NCI-H69 (cell line): ENCODE measurements at regions not wholly inside any gene's neighbourhood (a gene's known extent, or its start where the extent isn't known, plus 50 kb on each side); places are given as distances from the start of the nearest gene placed in this dataset.
"Not testable (repeated sequence)": the region's sequence is repeated elsewhere in the genome, so short reads cannot be mapped to it uniquely, and the experiment has no call there.

Source experiments
- DNase-seq: peaks from one replicate; lab custom pipeline; 2025; lab: John Stamatoyannopoulos, UW

DNA sequence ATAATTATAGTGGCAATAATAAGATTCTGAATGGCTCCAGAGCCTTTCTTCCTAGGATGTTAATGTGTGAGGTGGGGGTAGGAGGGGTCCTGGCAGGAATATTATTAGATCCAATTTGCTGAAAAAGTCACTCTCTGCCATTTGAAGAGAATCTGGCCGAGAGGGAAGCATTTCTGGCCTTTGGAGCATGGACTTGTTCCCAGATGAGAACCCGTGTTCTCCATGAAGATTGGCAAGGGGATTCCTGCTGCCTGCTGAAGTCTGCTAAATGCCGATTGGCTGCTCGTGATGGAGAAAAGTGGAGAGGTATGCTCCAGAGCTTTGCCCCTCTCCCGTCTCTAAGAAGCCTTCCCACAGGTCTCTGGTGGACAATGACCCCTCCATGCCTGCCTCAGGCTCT, 135.6 kb downstream of the TRIM43 start:
- not testable (repeated sequence) for DNase-seq

DNA sequence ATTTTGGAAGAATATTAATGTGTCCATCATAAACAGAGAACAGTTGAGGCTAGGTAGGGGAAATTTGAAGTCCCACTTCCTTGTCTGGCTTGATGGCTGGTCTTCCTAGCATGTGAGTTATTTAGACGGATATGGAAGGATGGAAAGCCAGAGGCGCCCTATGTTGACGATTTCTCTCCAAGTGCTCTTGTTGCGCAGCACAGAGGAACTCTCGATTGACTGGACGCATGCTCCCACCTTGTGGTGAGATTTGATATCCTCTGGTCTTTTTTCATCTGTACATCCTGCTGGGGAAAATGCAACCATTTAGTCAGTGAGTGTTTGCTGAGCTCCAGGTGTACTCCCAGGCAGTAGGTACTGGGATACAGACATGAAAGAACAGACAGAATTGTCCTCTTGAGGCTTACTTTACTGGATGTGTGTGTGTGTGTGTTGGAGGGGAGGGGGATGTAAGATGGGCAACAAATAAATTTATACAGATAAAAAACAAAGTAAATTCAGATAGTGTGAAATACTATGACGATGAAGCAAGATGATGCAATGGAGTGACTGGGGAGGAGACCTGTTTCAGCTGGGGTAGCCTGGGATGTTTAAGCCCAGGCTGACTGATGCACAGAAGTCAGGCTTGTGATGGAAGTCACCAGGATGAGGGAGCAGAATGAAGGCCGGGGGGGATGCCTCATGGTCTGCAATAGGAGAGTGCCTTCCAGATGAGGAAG, 137.2 kb downstream of the TRIM43 start:
- DNase-seq = peak; percentile 72

DNA sequence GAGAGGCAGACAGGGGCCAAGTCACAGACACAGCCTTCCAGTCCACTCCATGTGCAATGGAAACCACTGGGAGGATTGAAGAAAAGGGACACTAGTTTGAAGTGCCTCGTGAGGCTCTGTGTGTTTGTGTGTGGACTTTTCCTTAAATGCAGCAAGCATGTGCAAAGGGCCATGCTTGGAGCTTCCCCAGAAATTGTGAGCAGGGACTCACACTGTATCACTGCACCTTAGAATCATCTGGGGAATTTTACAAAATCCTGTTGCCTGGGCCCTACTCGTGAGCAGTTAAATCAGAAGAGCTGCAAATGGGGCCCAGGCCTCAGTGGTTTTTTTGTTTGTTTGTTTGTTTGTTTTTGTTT, 137.8 kb downstream of the TRIM43 start:
- DNase-seq = no peak

DNA sequence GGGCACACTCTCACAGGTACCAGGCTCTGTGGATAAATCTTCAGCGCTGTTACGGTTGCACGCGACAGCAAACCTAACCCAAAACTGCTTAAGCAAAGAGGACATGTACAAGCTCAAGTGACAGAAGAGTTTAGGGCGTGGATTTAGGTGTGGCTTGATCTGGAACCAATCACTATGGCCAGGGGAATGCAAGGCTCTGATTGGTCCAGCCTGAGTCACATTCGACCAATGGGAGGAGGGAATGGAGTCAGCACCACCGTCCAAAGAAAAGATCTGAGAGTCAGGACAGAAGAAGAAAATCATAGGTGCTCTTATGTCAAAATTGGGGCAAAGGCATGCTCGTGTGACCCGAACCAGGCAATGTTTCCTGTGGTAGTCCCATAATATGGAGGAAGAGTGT, 139.0 kb downstream of the TRIM43 start:
- DNase-seq = no peak

DNA sequence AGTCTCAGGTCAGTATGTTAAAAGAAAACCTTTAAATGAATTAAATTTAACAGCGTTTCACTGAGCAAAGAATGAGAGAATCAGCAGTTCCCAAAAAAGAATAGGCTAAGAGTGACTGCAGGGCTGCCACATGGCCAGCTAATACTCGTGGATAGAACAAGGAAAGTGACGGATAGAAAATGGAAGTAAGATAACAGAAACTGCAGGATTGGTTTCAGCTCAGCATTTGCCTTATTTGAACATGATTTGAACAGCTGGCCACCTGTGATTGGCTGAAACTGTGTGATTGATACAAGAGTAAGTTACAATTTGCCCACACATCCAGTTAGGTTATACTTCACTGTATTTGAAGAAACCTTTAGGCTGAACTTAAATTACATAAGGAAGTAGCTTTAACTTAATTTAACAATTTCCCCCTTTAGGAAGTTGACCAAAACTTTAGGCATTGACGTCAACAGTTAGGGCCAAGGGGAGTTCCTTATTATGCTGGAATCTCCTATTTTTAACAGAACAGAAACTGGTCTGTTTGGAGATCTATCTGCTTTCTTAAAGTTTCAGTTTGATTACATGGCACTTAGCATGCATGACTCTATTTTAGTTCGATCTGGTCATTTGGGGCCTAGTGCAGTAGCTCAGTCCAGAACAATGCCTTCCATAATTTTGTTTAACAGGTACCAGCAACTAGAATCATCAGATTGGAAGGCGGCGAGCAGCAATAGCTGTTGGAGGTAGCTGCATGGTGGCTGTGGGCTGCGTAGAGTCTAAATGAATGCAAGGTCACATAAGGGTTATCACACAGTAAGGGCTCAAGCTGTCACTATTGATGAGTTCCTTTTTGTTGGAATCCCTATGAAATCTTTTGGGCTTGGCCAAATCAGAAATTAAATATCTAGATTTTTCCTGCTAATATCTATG, 143.4 kb downstream of the TRIM43 start:
- no peak for DNase-seq

DNA sequence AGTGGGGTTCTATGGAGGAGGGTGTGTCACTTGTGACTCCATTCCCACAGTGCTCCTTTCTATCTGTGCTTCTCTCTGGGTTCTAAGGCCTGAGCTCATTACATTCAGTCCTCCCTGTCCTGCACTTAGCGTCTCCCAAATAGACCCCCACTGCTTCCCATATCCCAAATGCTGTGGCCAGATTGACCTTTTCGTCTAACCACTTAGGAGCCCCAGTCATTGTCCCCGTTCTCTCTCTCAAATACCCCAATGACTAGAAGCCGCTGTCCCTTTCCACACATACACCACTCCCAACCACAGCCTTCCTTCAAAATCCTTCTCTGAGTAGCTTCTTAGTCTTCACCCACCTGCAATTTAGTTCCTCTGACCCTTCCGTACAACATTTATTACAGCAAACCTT, 146.5 kb downstream of the TRIM43 start:
- DNase-seq = no peak

DNA sequence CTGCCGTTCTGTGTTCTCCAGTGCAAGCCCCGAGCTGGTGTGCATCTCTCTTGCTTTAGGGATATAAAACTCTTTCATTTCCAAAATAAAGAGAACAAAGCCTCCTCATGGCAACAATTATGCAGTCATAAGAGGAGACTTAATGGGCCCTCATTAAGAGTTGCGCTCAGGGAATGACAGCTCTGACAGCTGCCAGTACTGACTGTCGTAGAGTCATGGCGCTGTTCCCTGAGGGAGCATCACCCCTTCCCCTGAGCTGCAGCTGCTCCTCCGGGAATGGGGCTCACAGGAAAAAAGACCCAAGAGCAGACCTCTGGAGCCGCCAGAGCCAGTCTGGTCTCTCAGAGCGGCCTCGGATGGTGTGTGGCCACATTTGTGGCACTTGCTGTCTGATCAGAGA, 160.3 kb downstream of the TRIM43 start:
- peak; percentile 61 for DNase-seq

DNA sequence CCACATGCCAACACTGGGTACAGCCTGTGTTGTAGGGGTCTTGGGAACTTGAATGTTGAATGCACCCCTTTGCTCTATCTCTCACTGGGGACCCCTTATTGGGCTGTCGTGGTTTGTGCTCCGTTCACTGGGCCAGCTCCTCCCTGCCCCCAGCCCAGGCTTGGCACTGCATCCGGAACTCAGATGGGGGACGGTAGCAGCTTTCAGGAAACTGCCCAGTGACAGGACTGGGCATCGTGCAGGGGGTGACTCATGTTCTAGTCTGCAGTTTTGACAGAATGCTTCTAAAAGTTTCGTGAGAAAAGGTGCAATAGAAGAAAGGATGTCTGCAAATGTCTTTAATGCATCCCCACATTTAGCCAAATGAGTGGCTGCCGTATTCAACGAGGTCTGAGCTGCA, 162.0 kb downstream of the TRIM43 start:
- not testable (repeated sequence) for DNase-seq

DNA sequence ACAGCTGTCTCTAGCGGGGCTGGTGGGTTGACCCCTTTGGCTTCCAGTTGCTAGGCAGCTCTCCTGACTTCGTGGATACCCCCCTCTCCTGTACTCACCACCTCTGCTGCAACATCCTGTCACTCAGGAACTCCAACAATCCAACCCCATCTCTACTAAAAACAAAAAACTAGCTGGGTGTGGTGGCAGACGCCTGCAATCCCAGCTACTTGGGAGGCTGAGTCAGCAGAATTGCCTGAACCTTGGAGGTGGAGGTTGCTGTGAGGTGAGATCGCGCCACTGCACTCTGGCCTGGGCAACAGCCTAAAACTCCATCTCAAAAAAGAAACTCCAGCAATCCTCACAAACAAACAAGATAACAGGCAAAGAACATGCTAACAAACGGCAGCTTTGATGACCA, 162.4 kb downstream of the TRIM43 start:
- not testable (repeated sequence) for DNase-seq

DNA sequence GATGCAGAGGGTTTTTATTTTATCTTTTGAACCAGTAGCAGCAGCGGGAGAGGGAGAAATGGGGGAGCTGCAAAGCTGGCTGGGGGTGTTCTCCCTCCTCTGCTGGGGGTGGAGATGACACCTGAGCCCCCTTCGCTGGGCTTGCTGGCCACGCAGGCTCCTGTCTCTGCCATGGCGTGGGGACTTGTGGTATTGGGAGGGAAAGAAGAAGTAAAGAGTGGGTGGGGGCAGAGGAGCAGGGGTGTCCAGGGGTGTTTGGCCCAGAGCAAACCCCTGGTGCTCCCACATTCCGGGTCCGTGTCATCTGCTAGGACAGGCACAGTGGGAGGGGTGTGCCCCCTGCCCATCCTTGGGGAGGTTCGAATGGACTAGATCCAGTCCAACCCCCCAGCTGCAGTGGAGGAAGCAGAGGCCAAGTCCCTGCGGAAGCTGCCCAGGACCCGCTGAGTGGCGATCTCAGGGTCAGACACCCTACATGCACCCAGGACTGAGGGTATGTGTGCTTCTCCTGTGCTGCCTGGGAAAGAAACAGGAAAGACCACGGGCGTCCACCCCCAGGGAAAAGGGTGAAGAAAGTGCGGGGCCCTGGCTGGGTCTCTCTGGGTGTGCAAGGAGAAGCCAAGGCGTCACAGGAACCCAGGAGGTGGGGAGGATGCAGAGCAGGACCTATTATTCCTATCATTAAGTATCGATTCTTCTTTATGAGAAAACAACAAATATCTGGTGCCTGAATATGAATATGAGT, 163.2 kb downstream of the TRIM43 start:
- DNase-seq = not testable (repeated sequence)

DNA sequence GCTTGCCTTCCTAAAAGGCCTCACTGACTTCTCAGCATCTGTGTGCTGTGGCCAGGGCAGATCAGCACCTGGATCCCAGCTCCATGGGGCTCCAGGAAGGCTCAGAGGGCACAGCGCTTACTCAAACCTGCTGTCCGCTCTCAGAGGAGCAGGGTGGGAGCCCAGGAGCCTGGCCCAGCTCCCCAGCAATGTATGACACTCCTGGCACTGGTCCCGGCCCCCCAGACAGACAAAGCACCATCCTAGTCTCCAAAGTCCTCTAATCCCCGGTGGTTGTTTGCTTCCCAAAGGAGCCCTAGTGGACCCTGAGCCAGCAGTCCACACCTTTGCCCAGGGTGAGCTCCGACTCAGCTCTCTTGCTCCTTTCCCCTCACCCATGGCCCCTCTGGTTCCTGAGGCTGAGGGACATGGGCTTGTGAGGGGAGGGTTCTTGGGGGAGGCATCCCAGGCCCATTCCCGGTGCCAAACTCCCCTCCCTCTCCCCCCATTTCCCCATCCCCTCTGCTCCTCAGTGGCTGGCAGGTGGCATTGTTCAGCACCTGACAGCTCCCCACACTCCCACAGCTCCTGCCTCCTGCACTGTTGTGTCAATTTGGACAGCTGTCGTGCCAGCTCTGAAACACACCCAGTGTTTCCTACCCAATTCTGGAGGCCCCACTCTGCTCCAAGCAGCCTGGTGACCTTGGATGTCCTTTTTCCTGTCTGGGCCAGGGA, 164.3 kb downstream of the TRIM43 start:
- peak; percentile 65 for DNase-seq

DNA sequence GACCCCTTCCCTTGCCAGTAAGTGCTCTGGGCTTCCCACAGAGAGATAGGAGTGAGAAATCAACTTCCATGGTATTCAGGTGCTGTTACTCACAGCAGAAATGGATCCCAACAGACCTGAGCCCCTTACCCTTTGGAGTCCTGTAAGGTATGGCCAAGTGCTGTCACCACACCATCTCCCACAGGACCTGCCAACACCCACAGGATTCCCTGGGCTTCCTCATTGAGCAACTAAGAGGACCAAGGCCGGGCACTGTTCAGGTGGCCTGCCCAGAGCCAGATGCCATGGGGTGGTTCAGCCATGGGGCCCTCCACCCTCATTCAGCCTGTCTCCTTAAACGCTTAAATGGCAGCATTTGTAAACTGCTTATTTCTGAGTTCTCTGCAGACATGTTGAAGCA, 166.2 kb downstream of the TRIM43 start:
- no peak for DNase-seq

DNA sequence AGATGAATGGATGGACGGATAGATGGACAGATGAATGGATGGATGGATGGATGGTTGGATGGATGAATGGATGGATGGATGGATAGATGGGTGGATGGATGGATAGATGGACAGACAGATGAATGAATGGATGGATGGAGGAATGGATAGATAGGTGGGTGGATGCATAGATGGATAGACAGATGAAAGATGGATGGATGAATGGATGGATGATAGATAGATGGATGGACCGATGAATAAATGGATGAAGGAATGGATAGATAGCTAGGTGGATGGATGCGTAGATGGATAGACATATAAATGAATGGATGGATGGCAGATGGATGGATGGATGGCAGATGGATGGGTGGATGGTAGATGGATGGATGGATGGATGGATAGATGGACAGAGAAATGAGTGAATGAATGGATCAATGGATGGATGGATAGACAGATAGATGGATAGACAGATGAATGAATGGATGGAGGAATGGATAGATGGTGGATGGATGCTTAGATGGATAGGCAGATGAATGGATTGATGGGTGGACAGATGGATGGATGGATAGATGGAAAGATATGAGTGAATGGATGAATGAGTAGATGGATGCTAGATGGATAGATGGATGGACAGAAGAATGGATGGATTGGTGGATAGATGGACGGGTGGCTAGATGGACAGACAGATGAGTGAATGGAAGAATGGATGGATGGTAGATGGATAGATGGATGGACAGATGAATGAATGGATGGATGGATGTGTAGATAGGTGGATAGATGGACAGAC, 167.9 kb downstream of the TRIM43 start:
- no peak for DNase-seq

DNA sequence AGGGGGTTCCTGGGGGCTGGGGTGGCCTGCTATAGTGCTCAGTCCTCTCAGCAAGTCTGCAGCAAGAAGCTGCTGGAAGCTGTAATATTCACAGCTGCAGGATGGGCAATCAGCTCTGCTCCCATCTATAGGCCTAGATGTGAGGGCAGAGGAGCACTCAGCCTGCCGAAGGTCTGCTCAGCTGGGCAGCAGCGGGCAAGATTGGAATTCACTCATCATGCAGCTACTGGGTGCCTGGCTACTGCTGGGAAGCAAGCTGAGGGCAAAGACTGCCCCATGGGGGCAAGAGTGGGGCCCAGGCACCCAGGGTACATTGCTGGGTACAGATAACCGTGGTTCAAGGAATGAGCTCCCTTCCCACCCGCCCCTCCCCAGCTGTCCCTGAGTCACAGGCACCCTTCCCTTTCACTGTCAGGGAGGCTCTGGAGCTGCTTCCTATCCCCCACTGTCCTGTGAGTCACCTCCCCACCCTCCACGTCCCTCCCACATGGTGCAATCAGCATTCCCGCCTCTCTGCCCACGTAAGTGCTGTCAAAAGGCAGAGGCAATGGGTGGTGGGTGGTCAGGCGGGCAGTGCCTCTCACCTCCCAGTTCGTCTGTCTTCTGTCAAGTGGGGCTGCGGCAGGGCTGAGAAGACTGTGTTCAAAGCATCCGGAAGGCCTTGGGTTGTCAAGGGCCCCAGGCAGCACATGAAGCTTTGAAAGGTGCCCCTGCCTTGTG, 169.2 kb downstream of the TRIM43 start:
- DNase-seq = peak; percentile 4

DNA sequence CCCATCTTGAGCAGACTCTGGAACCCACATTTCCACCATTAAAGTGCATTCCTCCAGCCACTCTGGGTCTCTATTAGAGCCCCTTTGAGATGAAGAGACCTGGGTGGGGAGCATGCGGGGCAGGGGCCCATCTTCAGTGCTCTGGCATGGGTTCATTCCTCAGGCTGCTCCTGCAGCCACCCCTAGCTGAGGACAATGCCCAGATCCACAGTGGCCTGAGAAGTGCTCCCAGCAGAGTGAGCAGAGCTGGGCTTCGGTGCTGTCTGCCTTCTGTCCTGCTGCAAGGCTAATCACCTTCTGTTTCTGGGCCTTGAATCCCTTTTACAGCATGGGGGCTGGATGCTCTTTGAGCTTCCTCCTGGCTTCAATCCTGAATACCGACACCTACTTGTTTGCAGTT, 169.8 kb downstream of the TRIM43 start:
- DNase-seq = no peak

DNA sequence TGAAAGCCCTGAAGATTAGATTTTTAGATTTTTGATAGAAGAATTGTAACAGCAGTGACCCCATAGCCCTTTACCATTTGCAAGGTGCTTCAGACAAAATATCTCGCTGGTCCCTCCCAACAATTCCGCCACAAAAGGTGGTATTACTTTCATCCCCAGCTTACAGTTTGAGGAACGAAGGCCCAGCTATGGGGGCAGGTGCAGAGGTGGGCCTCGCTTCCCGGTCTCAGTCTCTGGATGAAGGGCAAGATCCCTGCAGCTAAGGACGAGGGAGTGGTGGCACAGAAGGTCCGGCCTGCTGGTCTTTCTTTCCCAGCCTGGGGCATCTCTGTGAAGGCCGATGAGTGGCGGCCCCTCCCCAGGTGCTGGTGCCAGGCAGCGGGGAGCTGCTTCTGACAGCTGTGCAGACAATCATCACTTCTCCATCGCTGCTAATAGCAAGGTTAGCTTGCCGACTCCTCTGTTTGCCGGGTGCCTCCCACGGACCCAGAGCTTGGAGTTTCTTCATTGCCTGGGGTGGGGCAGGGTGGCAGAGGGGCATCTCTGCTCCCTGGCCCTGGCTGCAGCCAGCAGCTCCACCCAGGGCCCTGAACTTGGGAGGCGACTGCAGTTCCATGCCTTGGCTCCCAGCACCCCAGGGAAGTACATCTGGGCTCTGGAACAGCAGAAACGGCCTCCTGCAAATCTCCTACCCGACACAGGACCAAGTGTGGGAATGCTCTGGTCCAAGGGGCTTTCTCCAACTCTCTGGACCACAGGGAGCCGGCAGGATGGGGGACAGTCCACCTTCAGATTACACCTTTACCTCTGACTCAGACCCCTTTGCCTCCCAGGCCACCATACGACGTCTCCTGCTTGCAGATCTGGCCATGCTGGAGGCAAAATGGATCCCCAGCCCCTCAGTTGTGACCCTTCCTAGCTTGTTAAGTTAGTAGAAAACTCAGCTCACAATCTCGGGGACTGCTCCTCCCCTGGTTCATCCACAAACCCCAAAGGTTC, 170.5 kb downstream of the TRIM43 start:
- peak; percentile 70 for DNase-seq

DNA sequence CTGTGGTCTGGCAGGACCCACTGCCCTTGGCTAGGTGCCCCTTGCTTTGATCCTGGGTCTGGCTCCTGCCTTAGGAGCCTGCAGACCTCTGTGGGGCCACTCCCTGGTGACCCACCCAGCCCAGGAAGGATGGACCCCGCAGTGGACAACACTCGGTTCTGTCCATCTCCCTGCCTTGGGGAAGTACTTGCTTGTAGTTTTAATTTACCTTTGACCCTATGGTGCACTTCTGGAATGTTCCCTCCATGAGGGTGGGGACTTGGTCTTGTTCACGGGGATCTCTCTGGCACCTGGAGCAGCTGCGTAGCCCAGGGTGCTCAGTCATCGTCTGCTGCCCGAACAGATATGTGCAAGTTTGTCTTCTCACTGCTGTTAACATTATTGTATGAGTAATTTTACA, 171.3 kb downstream of the TRIM43 start:
- DNase-seq = not testable (repeated sequence)

DNA sequence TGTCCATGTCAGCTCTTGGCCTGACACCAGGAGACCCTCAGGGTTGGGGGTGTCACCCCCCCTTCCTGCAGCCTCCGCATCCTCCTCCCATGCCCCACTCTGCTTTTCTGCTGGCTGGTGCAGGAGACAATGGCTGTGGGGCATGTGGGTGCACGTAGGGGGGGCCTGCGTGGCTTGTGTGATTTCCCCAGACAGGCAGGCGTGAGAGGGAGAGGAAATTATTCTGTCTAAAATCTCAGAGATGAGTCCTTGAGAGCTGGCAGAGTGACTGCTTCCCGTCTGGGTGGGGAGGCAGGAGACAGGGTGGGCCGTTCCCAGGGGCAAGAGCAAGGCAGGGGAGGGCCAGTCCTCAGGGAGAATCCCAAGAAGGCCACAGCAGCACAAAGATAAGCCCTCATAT, 173.2 kb downstream of the TRIM43 start:
- DNase-seq = not testable (repeated sequence)
